ENCODE measurements at regions not wholly inside any gene's neighbourhood (a gene's known extent, or its start where the extent isn't known, plus 50 kb on each side); places are given as distances from the start of the nearest gene placed in this dataset.

DNA sequence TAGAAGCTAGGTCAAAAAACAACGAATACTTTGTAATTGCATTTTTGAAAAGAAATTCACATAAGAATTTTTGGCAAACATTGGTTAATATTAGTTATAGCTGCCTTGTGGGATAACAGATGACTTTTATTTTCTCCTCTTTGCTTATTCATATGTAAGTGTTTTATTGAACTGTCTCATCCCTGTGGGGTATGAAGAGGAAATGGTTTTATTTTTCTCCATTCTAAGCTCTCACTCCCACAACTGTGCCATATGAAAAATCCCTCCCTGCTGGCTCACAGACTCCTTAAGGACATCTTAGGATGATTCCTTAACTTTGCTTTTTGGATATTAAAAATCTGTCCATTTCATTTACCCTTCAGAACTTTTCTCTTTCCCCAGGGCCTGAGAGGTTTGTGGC, 300.6 kb downstream of the PPP1R2C start:
- Histone ChIP-seq H3K4me1 (ENCODE audit: insufficient read depth, low read length) (no peaks in the 10 kb centered on the region), H3K36me3 (ENCODE audit: insufficient read depth, low read length) (no peaks in the 10 kb centered on the region), H3K4me2 (ENCODE audit: insufficient read depth, low read length) (no peak overlapping the region), H3K79me2 (ENCODE audit: insufficient read depth, low read length) (no peaks in the 10 kb centered on the region), H3K27ac (ENCODE audit: low read length) (no peak overlapping the region), H3K9ac (ENCODE audit: low read depth, low read length) (no peak overlapping the region), H4K20me1 (ENCODE audit: insufficient read depth, low read length) (no peaks in the 10 kb centered on the region), H3K27me3 (ENCODE audit: insufficient read depth, low read length, poor library complexity) (no peaks in the 10 kb centered on the region), H2AFZ (ENCODE audit: low read depth, low read length) (no peak overlapping the region), H3K4me3 (ENCODE audit: low read depth in 1 of 2, low read length in 2 of 2) (no peak overlapping the region), H3K9me3 (ENCODE audit: insufficient read depth, low read length, severe bottlenecking) (no peaks in the 10 kb centered on the region)
- no peak for DNase-seq
- no peak for ATAC-seq (ENCODE audit: insufficient read depth, low read depth)
- TF ChIP-seq, protein P1, sequence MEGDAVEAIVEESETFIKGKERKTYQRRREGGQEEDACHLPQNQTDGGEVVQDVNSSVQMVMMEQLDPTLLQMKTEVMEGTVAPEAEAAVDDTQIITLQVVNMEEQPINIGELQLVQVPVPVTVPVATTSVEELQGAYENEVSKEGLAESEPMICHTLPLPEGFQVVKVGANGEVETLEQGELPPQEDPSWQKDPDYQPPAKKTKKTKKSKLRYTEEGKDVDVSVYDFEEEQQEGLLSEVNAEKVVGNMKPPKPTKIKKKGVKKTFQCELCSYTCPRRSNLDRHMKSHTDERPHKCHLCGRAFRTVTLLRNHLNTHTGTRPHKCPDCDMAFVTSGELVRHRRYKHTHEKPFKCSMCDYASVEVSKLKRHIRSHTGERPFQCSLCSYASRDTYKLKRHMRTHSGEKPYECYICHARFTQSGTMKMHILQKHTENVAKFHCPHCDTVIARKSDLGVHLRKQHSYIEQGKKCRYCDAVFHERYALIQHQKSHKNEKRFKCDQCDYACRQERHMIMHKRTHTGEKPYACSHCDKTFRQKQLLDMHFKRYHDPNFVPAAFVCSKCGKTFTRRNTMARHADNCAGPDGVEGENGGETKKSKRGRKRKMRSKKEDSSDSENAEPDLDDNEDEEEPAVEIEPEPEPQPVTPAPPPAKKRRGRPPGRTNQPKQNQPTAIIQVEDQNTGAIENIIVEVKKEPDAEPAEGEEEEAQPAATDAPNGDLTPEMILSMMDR (IDR thresholded peaks at IDR 0.05; ENCODE audit: borderline replicate concordance, extremely low read depth, low read length, poor library complexity, severe bottlenecking), result no peak
- TF ChIP-seq EZH2 (IDR thresholded peaks at IDR 0.05; ENCODE audit: borderline replicate concordance, low read depth, low read length, severe bottlenecking), result no peak

DNA sequence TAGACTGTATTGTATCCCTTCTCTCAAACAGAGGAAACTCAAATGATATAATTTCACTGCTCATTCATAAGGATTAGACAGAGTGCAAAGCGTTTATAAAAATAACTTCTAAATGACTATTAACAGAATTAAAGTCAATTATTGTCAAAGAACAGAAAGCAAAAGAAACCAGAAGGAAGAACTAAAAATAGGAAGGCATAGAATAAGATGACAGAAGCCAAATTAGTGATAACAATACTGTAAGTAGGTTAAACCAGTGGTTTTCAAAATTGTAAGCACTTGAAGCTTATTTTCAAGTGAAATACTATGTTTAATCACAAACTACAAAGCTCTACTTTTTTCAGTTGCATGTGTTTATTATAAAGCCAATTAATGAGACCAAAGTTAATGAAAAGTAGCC, 305.2 kb downstream of the PPP1R2C start:
- ATAC-seq (ENCODE audit: insufficient read depth, low read depth) (no peak), DNase-seq (no peak)
- H3K4me2 ChIP-seq (ENCODE audit: insufficient read depth, low read length), result no peak overlapping the region
- no peak overlapping the region for H2AFZ ChIP-seq (ENCODE audit: low read depth, low read length)
- no peaks in the 10 kb centered on the region for H3K79me2 ChIP-seq (ENCODE audit: insufficient read depth, low read length)
- no peak overlapping the region for H3K4me3 ChIP-seq (ENCODE audit: low read depth in 1 of 2, low read length in 2 of 2)
- no peaks in the 10 kb centered on the region for H3K36me3 ChIP-seq (ENCODE audit: insufficient read depth, low read length)
- H4K20me1 ChIP-seq (ENCODE audit: insufficient read depth, low read length), result no peaks in the 10 kb centered on the region
- H3K9ac ChIP-seq (ENCODE audit: low read depth, low read length), result no peak overlapping the region
- H3K27ac ChIP-seq (ENCODE audit: low read length), result no peak overlapping the region
- no peaks in the 10 kb centered on the region for H3K27me3 ChIP-seq (ENCODE audit: insufficient read depth, low read length, poor library complexity)
- no peaks in the 10 kb centered on the region for H3K4me1 ChIP-seq (ENCODE audit: insufficient read depth, low read length)
- TF ChIP-seq, protein P1 (IDR thresholded peaks at IDR 0.05; ENCODE audit: borderline replicate concordance, extremely low read depth, low read length, poor library complexity, severe bottlenecking), result no peak
- no peak for TF ChIP-seq EZH2 (IDR thresholded peaks at IDR 0.05; ENCODE audit: borderline replicate concordance, low read depth, low read length, severe bottlenecking)
- no peaks in the 10 kb centered on the region for H3K9me3 ChIP-seq (ENCODE audit: insufficient read depth, low read length, severe bottlenecking)

DNA sequence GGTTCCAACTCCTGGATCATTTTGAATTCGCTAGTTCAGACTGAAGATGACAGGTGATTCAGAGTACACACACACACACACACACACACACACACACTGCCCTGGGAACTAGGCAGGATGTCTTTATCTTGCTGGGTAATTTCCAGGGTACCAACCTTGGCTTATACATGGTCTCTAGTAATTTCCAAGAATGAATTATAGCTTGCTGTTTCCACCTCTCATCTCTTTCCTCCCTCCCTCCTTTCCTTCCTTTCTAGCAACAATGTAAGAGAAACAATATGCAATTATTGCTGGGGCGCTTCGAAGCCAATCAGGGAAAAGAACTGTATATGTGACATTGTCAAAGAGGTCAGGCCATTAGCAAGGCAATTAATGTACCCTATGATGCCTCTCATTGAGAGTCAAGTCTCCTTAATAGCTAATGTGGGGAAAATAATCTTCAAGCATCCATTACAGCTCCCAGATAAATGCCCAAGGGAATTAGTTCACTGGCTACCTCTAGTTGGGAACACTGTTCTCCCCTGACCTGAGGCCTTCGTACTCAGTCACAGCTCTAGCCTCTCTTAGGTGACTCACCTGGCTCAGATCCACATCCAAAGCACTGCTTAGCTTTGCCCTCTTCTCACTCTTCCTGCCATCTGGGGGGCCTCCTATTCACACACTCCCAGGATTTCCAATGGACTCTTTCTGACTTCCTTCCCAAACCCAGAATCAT, 311.5 kb downstream of the PPP1R2C start:
- no peaks in the 10 kb centered on the region for H3K9me3 ChIP-seq (ENCODE audit: insufficient read depth, low read length, severe bottlenecking)
- no peaks in the 10 kb centered on the region for H3K27me3 ChIP-seq (ENCODE audit: insufficient read depth, low read length, poor library complexity)
- H3K4me1 ChIP-seq (ENCODE audit: insufficient read depth, low read length), result no peaks in the 10 kb centered on the region
- H3K27ac ChIP-seq (ENCODE audit: low read length), result no peak overlapping the region
- H4K20me1 ChIP-seq (ENCODE audit: insufficient read depth, low read length), result no peaks in the 10 kb centered on the region
- H3K4me2 ChIP-seq (ENCODE audit: insufficient read depth, low read length), result no peak overlapping the region
- H3K4me3 ChIP-seq (ENCODE audit: low read depth in 1 of 2, low read length in 2 of 2), result no peak overlapping the region
- DNase-seq (no peak), ATAC-seq (ENCODE audit: insufficient read depth, low read depth) (no peak)
- no peak overlapping the region for H2AFZ ChIP-seq (ENCODE audit: low read depth, low read length)
- H3K79me2 ChIP-seq (ENCODE audit: insufficient read depth, low read length), result no peaks in the 10 kb centered on the region
- H3K9ac ChIP-seq (ENCODE audit: low read depth, low read length), result no peak overlapping the region
- H3K36me3 ChIP-seq (ENCODE audit: insufficient read depth, low read length), result no peaks in the 10 kb centered on the region
- no peak for TF ChIP-seq EZH2 (IDR thresholded peaks at IDR 0.05; ENCODE audit: borderline replicate concordance, low read depth, low read length, severe bottlenecking)
- TF ChIP-seq, protein P1 (IDR thresholded peaks at IDR 0.05; ENCODE audit: borderline replicate concordance, extremely low read depth, low read length, poor library complexity, severe bottlenecking), result no peak
